HEK293 (cell line): ENCODE measurements at regions not wholly inside any gene's neighbourhood (a gene's known extent, or its start where the extent isn't known, plus 50 kb on each side); places are given as distances from the start of the nearest gene placed in this dataset.

Source experiments
- CTCF ChIA-PET: fragments of 350-600 bp; formaldehyde crosslinking; extraction: SDS; loops from one replicate; lab custom pipeline; 2021; ENCODE audit warnings: antibody characterized with exemption; lab: Yijun Ruan, JAX
- POLR2A ChIA-PET: fragments of 300-600 bp; formaldehyde crosslinking; extraction: SDS; loops from one replicate; lab custom pipeline; 2020; ENCODE audit warnings: antibody characterized with exemption, inconsistent platforms; lab: Yijun Ruan, JAX
- H3K27ac ChIP-seq: fragments of 200-500 bp; sonication (Bioruptor generic); 2 replicates; pipeline ENCODE4 v1.5.1; 2014; ENCODE audit warnings: low read depth, low read length, control low read depth, inconsistent platforms; ENCODE audit errors: extremely low read depth
- H3K36me3 ChIP-seq, 2 experiments: fragments of 200-500 bp in 1 of 2; sonication (Bioruptor generic) in 1 of 2; 1 replicate in 1 of 2; 2 replicates in 1 of 2; pipeline ENCODE4 v1.5.1; 2014 to 2017; ENCODE audit warnings: inconsistent platforms in 2 of 2, low read length in 2 of 2; ENCODE audit not compliant: control insufficient read depth in 2 of 2, insufficient read depth in 1 of 2
- H3K4me1 ChIP-seq: fragments of 200-500 bp; sonication (Bioruptor generic); 2 replicates; pipeline ENCODE4 v1.5.1; 2014; ENCODE audit warnings: mild to moderate bottlenecking, low read length, inconsistent platforms; ENCODE audit not compliant: control insufficient read depth, insufficient read depth
- H3K4me3 ChIP-seq: 2 replicates; pipeline ENCODE4 v1.5.1; 2011; ENCODE audit warnings: low read depth, mild to moderate bottlenecking, control low read depth, low read length, moderate library complexity
- H3K9me3 ChIP-seq: fragments of 200-500 bp; sonication (Bioruptor generic); 2 replicates; pipeline ENCODE4 v1.5.1; 2014; ENCODE audit warnings: low read depth, low read length, inconsistent platforms; ENCODE audit not compliant: control insufficient read depth, insufficient read depth
- GFI1B ChIP-seq: fragments of 450-650 bp; formaldehyde crosslinking; IDR thresholded peaks from 2 replicates; pipeline ENCODE4 v1.5.1; 2016; ENCODE audit warnings: missing biosample characterization, missing genetic modification characterization
- GLIS1 ChIP-seq: fragments of 450-650 bp; formaldehyde crosslinking; IDR thresholded peaks from 2 replicates; pipeline ENCODE4 v1.5.1; 2016; ENCODE audit warnings: missing biosample characterization, missing genetic modification characterization
- KLF16 ChIP-seq: fragments of 450-650 bp; formaldehyde crosslinking; IDR thresholded peaks from 2 replicates; pipeline ENCODE4 v1.5.1; 2017; ENCODE audit warnings: missing biosample characterization, missing genetic modification characterization
- SALL2 ChIP-seq: fragments of 450-650 bp; formaldehyde crosslinking; IDR thresholded peaks from 2 replicates; pipeline ENCODE4 v1.5.0; 2017; ENCODE audit warnings: missing biosample characterization, mild to moderate bottlenecking, missing genetic modification characterization, borderline replicate concordance
- SP3 ChIP-seq: fragments of 450-650 bp; formaldehyde crosslinking; IDR thresholded peaks from 2 replicates; pipeline ENCODE4 v1.5.1; 2016; ENCODE audit warnings: missing biosample characterization, missing genetic modification characterization
- ZFHX2 ChIP-seq: fragments of 450-650 bp; formaldehyde crosslinking; conservative IDR thresholded peaks from 2 replicates; pipeline ENCODE4 v1.5.1; 2016; ENCODE audit warnings: missing biosample characterization, missing genetic modification characterization
- ZNF121 ChIP-seq: fragments of 450-650 bp; formaldehyde crosslinking; IDR thresholded peaks from 2 replicates; pipeline ENCODE4 v1.5.1; 2016; ENCODE audit warnings: missing biosample characterization, missing genetic modification characterization
- ZNF138 ChIP-seq: fragments of 450-650 bp; formaldehyde crosslinking; IDR thresholded peaks from 2 replicates; pipeline ENCODE4 v1.5.1; 2016; ENCODE audit warnings: missing biosample characterization, missing genetic modification characterization, borderline replicate concordance
- ZNF155 ChIP-seq: fragments of 450-650 bp; formaldehyde crosslinking; IDR thresholded peaks from 2 replicates; pipeline ENCODE4 v1.5.1; 2016; ENCODE audit warnings: missing biosample characterization, missing genetic modification characterization
- ZNF174 ChIP-seq: fragments of 450-650 bp; formaldehyde crosslinking; IDR thresholded peaks from 2 replicates; pipeline ENCODE4 v1.5.0; 2017; ENCODE audit warnings: missing biosample characterization, mild to moderate bottlenecking, missing genetic modification characterization
- ZNF2 ChIP-seq: fragments of 450-650 bp; formaldehyde crosslinking; IDR thresholded peaks from 2 replicates; pipeline ENCODE4 v1.5.1; 2016; ENCODE audit warnings: missing biosample characterization, missing genetic modification characterization
- ZNF211 ChIP-seq: fragments of 450-650 bp; formaldehyde crosslinking; IDR thresholded peaks from 2 replicates; pipeline ENCODE4 v1.5.1; 2016; ENCODE audit warnings: low read depth, missing biosample characterization, missing genetic modification characterization
- ZNF23 ChIP-seq: fragments of 450-650 bp; formaldehyde crosslinking; IDR thresholded peaks from 2 replicates; pipeline ENCODE4 v1.5.1; 2016; ENCODE audit warnings: missing biosample characterization, missing genetic modification characterization, borderline replicate concordance
- ZNF510 ChIP-seq: fragments of 450-650 bp; formaldehyde crosslinking; IDR thresholded peaks from 2 replicates; pipeline ENCODE4 v1.5.1; 2018; ENCODE audit warnings: mild to moderate bottlenecking, missing genetic modification characterization, missing biosample characterization; ENCODE audit not compliant: insufficient replicate concordance
- ZNF548 ChIP-seq: fragments of 450-650 bp; formaldehyde crosslinking; IDR thresholded peaks from 2 replicates; pipeline ENCODE4 v1.5.1; 2016; ENCODE audit warnings: missing biosample characterization, missing genetic modification characterization
- ZNF610 ChIP-seq: fragments of 450-650 bp; formaldehyde crosslinking; IDR thresholded peaks from 2 replicates; pipeline ENCODE4 v1.5.1; 2016; ENCODE audit warnings: missing biosample characterization, missing genetic modification characterization, borderline replicate concordance
- ZNF658 ChIP-seq: fragments of 450-650 bp; formaldehyde crosslinking; IDR thresholded peaks from 2 replicates; pipeline ENCODE4; 2016; ENCODE audit warnings: missing biosample characterization, missing genetic modification characterization
- ZNF777 ChIP-seq: fragments of 450-650 bp; formaldehyde crosslinking; IDR thresholded peaks from 2 replicates; pipeline ENCODE4 v1.5.1; 2017; ENCODE audit warnings: missing biosample characterization, missing genetic modification characterization, borderline replicate concordance
- ZNF830 ChIP-seq: fragments of 450-650 bp; IDR thresholded peaks from 2 replicates; pipeline ENCODE4 v1.5.0; 2018; ENCODE audit warnings: missing biosample characterization, missing genetic modification characterization, low read depth, mild to moderate bottlenecking, moderate library complexity
- ZSCAN23 ChIP-seq: fragments of 450-650 bp; formaldehyde crosslinking; IDR thresholded peaks from 2 replicates; pipeline ENCODE4 v1.5.1; 2016; ENCODE audit warnings: missing biosample characterization, missing genetic modification characterization
- ZSCAN4 ChIP-seq: fragments of 450-650 bp; formaldehyde crosslinking; IDR thresholded peaks from 2 replicates; pipeline ENCODE4 v1.5.1; 2017; ENCODE audit warnings: missing biosample characterization, missing genetic modification characterization
- TF ChIP-seq, protein P1 (sequence below): fragments of 450-650 bp; formaldehyde crosslinking; IDR thresholded peaks from 2 replicates; pipeline ENCODE4 v1.5.1; 2016; ENCODE audit warnings: missing biosample characterization, missing genetic modification characterization
- TF ChIP-seq, protein P2 (sequence below): fragments of 450-650 bp; formaldehyde crosslinking; IDR thresholded peaks from 2 replicates; pipeline ENCODE4 v1.5.1; 2016; ENCODE audit warnings: missing biosample characterization, missing genetic modification characterization
- TF ChIP-seq, protein P3 (sequence below): fragments of 450-650 bp; formaldehyde crosslinking; IDR thresholded peaks from 2 replicates; pipeline ENCODE4 v1.5.1; 2016; ENCODE audit warnings: missing biosample characterization, missing genetic modification characterization
- TF ChIP-seq, protein P4 (sequence below): fragments of 450-650 bp; formaldehyde crosslinking; IDR thresholded peaks from 2 replicates; pipeline ENCODE4 v1.5.1; 2016; ENCODE audit warnings: missing biosample characterization, missing genetic modification characterization
- TF ChIP-seq, protein P5 (sequence below): fragments of 450-650 bp; formaldehyde crosslinking; IDR thresholded peaks from 2 replicates; pipeline ENCODE4 v1.5.1; 2016; ENCODE audit warnings: missing biosample characterization, missing genetic modification characterization

DNA sequence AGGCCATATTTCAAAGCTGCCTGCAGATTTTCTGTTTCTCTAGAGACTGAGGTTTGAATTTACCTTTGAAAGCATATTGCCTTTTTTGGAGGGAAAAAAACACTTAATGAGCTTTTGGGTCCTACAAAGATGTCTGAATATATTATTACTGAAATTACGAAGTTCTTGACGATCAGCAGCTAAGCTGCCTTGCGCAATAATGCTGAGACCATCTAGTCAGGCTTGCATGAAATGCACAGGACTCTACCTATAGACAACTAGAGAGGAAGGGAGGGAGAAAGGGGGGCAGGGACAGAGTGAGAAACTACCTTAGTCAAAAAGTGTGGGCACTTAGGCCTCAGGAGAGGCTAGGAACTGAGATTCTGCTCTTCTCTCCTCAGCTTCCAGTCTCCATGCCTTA is 175.9 kb upstream of the KIF2A start:
- no peak overlapping the region for H3K4me3 ChIP-seq
- no peaks in the 10 kb centered on the region for H3K4me1 ChIP-seq
- H3K27ac ChIP-seq: no peak overlapping the region
- CTCF ChIA-PET: interaction anchor here (0.9 to 2.4 kb wide), 3 partner anchors 12 to 472 kb away, joined by 3 to 7 read pairs (median 5); no protein-coding TSS in a partner anchor
- H3K36me3 ChIP-seq: no peaks in the 10 kb centered on the region
- POLR2A ChIA-PET: no interaction called here
- H3K9me3 ChIP-seq: no peaks in the 10 kb centered on the region
- TF ChIP-seq GLIS1 (tag by site-specific recombination): no peak
- TF ChIP-seq ZNF658 (tag by site-specific recombination): no peak
- TF ChIP-seq ZNF2: no peak
- TF ChIP-seq, protein P1, sequence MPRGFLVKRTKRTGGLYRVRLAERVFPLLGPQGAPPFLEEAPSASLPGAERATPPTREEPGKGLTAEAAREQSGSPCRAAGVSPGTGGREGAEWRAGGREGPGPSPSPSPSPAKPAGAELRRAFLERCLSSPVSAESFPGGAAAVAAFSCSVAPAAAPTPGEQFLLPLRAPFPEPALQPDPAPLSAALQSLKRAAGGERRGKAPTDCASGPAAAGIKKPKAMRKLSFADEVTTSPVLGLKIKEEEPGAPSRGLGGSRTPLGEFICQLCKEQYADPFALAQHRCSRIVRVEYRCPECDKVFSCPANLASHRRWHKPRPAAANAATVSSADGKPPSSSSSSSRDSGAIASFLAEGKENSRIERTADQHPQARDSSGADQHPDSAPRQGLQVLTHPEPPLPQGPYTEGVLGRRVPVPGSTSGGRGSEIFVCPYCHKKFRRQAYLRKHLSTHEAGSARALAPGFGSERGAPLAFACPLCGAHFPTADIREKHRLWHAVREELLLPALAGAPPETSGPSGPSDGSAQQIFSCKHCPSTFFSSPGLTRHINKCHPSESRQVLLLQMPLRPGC: no peak
- TF ChIP-seq ZNF548 (tag by site-specific recombination): no peak
- TF ChIP-seq, protein P2, sequence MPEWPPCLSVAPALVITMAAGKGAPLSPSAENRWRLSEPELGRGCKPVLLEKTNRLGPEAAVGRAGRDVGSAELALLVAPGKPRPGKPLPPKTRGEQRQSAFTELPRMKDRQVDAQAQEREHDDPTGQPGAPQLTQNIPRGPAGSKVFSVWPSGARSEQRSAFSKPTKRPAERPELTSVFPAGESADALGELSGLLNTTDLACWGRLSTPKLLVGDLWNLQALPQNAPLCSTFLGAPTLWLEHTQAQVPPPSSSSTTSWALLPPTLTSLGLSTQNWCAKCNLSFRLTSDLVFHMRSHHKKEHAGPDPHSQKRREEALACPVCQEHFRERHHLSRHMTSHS (tag by site-specific recombination): no peak
- no peak for TF ChIP-seq ZNF211 (tag by site-specific recombination)
- no peak for TF ChIP-seq ZNF23 (tag by site-specific recombination)
- TF ChIP-seq ZNF830: no peak
- TF ChIP-seq ZNF174: no peak
- no peak for TF ChIP-seq ZNF610 (tag by site-specific recombination)
- TF ChIP-seq, protein P3, sequence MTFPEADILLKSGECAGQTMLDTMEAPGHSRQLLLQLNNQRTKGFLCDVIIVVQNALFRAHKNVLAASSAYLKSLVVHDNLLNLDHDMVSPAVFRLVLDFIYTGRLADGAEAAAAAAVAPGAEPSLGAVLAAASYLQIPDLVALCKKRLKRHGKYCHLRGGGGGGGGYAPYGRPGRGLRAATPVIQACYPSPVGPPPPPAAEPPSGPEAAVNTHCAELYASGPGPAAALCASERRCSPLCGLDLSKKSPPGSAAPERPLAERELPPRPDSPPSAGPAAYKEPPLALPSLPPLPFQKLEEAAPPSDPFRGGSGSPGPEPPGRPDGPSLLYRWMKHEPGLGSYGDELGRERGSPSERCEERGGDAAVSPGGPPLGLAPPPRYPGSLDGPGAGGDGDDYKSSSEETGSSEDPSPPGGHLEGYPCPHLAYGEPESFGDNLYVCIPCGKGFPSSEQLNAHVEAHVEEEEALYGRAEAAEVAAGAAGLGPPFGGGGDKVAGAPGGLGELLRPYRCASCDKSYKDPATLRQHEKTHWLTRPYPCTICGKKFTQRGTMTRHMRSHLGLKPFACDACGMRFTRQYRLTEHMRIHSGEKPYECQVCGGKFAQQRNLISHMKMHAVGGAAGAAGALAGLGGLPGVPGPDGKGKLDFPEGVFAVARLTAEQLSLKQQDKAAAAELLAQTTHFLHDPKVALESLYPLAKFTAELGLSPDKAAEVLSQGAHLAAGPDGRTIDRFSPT: no peak
- TF ChIP-seq GFI1B (tag by site-specific recombination): no peak
- no peak for TF ChIP-seq SP3 (tag by site-specific recombination)
- TF ChIP-seq ZNF155 (tag by site-specific recombination): no peak
- TF ChIP-seq ZNF510: no peak
- no peak for TF ChIP-seq ZNF138 (tag by site-specific recombination)
- no peak for TF ChIP-seq KLF16 (tag by site-specific recombination)
- TF ChIP-seq, all 188 proteins: peak for 0

- Histone ChIP-seq H3K9me3 (no peaks in the 10 kb centered on the region), H3K4me1 (no peaks in the 10 kb centered on the region), H3K4me3 (no peak overlapping the region), H3K27ac (no peak overlapping the region), H3K36me3 (no peaks in the 10 kb centered on the region)
- ChIA-PET CTCF (interaction anchor here (1.2 to 1.4 kb wide), 2 partner anchors 9 to 11 kb away, joined by 4 to 5 read pairs; no protein-coding TSS in a partner anchor), POLR2A (no interaction called here)
- TF ChIP-seq ZSCAN23 (tag by site-specific recombination) (no peak), ZNF777 (tag by site-specific recombination) (no peak), ZSCAN4 (no peak), ZNF610 (tag by site-specific recombination) (no peak), SALL2 (no peak), ZFHX2 (no peak), ZNF121 (tag by site-specific recombination) (no peak)
- TF ChIP-seq, protein P4, sequence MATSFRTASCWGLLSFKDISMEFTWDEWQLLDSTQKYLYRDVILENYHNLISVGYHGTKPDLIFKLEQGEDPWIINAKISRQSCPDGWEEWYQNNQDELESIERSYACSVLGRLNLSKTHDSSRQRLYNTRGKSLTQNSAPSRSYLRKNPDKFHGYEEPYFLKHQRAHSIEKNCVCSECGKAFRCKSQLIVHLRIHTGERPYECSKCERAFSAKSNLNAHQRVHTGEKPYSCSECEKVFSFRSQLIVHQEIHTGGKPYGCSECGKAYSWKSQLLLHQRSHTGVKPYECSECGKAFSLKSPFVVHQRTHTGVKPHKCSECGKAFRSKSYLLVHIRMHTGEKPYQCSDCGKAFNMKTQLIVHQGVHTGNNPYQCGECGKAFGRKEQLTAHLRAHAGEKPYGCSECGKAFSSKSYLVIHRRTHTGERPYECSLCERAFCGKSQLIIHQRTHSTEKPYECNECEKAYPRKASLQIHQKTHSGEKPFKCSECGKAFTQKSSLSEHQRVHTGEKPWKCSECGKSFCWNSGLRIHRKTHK (tag by site-specific recombination): no peak
- TF ChIP-seq, protein P5, sequence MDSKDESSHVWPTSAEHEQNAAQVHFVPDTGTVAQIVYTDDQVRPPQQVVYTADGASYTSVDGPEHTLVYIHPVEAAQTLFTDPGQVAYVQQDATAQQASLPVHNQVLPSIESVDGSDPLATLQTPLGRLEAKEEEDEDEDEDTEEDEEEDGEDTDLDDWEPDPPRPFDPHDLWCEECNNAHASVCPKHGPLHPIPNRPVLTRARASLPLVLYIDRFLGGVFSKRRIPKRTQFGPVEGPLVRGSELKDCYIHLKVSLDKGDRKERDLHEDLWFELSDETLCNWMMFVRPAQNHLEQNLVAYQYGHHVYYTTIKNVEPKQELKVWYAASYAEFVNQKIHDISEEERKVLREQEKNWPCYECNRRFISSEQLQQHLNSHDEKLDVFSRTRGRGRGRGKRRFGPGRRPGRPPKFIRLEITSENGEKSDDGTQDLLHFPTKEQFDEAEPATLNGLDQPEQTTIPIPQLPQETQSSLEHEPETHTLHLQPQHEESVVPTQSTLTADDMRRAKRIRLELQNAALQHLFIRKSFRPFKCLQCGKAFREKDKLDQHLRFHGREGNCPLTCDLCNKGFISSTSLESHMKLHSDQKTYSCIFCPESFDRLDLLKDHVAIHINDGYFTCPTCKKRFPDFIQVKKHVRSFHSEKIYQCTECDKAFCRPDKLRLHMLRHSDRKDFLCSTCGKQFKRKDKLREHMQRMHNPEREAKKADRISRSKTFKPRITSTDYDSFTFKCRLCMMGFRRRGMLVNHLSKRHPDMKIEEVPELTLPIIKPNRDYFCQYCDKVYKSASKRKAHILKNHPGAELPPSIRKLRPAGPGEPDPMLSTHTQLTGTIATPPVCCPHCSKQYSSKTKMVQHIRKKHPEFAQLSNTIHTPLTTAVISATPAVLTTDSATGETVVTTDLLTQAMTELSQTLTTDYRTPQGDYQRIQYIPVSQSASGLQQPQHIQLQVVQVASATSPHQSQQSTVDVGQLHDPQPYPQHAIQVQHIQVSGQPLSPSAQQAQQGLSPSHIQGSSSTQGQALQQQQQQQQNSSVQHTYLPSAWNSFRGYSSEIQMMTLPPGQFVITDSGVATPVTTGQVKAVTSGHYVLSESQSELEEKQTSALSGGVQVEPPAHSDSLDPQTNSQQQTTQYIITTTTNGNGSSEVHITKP (tag by site-specific recombination): no peak
Observed at GRCh38 chr5:62132276-62132675, 173.7 kb upstream of the KIF2A start.
